GM23338 (cell line): ENCODE measurements at regions not wholly inside any gene's neighbourhood (a gene's known extent, or its start where the extent isn't known, plus 50 kb on each side); places are given as distances from the start of the nearest gene placed in this dataset.

Experiments
- ATAC-seq: fragments of 200-7000 bp; cut with Tn5 transposase; 3 replicates; pipeline ENCODE4 v1.9.1; 2020
- DNase-seq: peaks from one replicate; pipeline ENCODE4 v3.0.0-alpha.2; 2015; ENCODE audit warnings: low spot score
- H2AFZ ChIP-seq: fragments of 200-600 bp; sonication (generic); 2 replicates; pipeline ENCODE4 v1.8.0; 2016; ENCODE audit warnings: antibody characterized with exemption, mild to moderate bottlenecking, moderate library complexity
- H3F3A ChIP-seq: fragments of 200-600 bp; sonication (generic); replicated peaks from 2 replicates; pipeline ENCODE4 v1.8.0; 2017; ENCODE audit warnings: antibody characterized with exemption, mixed run types, low read depth
- H3K27ac ChIP-seq: fragments of 200-600 bp; sonication (generic); 2 replicates; pipeline ENCODE4 v1.6.1; 2016; ENCODE audit warnings: low read depth
- H3K27me3 ChIP-seq: fragments of 200-600 bp; sonication (generic); 2 replicates; pipeline ENCODE4 v1.8.0; 2016; ENCODE audit warnings: mild to moderate bottlenecking, mixed run types, moderate library complexity; ENCODE audit not compliant: insufficient read depth
- H3K36me3 ChIP-seq: fragments of 200-600 bp; sonication (generic); 2 replicates; pipeline ENCODE4 v1.8.0; 2016; ENCODE audit warnings: mild to moderate bottlenecking; ENCODE audit not compliant: insufficient read depth
- H3K4me1 ChIP-seq: fragments of 200-600 bp; sonication (generic); 2 replicates; pipeline ENCODE4 v1.8.0; 2016; ENCODE audit warnings: mild to moderate bottlenecking, moderate library complexity; ENCODE audit not compliant: insufficient read depth
- H3K4me2 ChIP-seq: fragments of 200-600 bp; sonication (generic); 2 replicates; pipeline ENCODE4 v1.7.1; 2017; ENCODE audit warnings: mixed run types
- H3K4me3 ChIP-seq: fragments of 200-600 bp; sonication (generic); 2 replicates; pipeline ENCODE4 v1.6.1; 2016; ENCODE audit warnings: mixed run types
- H3K79me2 ChIP-seq: fragments of 200-600 bp; sonication (generic); replicated peaks from 2 replicates; pipeline ENCODE4 v1.8.0; 2017; ENCODE audit warnings: mild to moderate bottlenecking; ENCODE audit not compliant: insufficient read depth
- H3K9me2 ChIP-seq: fragments of 200-600 bp; sonication (generic); 2 replicates; pipeline ENCODE4 v1.8.0; 2017; ENCODE audit not compliant: insufficient read depth
- H4K20me1 ChIP-seq: fragments of 200-600 bp; sonication (generic); replicated peaks from 2 replicates; pipeline ENCODE4 v1.8.0; 2017; ENCODE audit warnings: mild to moderate bottlenecking; ENCODE audit not compliant: insufficient read depth
- H3K27ac Mint-ChIP-seq: 2 replicates; pipeline ENCODE4 v1.8.0; 2020; ENCODE audit warnings: inconsistent platforms, mild to moderate bottlenecking, moderate library complexity, mixed read lengths
- H3K27me3 Mint-ChIP-seq: 3 replicates; pipeline ENCODE4 v1.8.0; 2022; ENCODE audit warnings: low read depth, mild to moderate bottlenecking, moderate library complexity, mixed read lengths, inconsistent platforms; ENCODE audit not compliant: insufficient read depth, poor library complexity
- H3K36me3 Mint-ChIP-seq: 3 replicates; pipeline ENCODE4 v1.8.0; 2021; ENCODE audit warnings: low read depth, mild to moderate bottlenecking, inconsistent platforms, moderate library complexity, mixed read lengths
- H3K4me1 Mint-ChIP-seq: 3 replicates; pipeline ENCODE4 v1.8.0; 2020; ENCODE audit warnings: mild to moderate bottlenecking, inconsistent platforms, mixed read lengths
- H3K4me3 Mint-ChIP-seq: 3 replicates; pipeline ENCODE4 v1.8.0; 2021; ENCODE audit warnings: moderate library complexity, mild to moderate bottlenecking, inconsistent platforms, mixed read lengths
- H3K9me3 Mint-ChIP-seq: 3 replicates; pipeline ENCODE4 v1.8.0; 2020; ENCODE audit warnings: moderate library complexity, mild to moderate bottlenecking, inconsistent platforms, mixed read lengths
- CREB1 ChIP-seq: fragments of 250-450 bp; sonication (Bioruptor Pico); IDR thresholded peaks from 2 replicates; pipeline ENCODE4 v1.5.0; 2020; ENCODE audit warnings: low read depth, mild to moderate bottlenecking, moderate library complexity
- ETS1 ChIP-seq: IDR thresholded peaks from 2 replicates; pipeline ENCODE4 v1.6.1; 2016; ENCODE audit warnings: antibody characterized with exemption
- EZH2 ChIP-seq: fragments of 200-600 bp; sonication (generic); IDR thresholded peaks from one replicate; pipeline ENCODE4 v1.8.0; 2017; ENCODE audit warnings: antibody characterized with exemption, mild to moderate bottlenecking, low read depth; ENCODE audit not compliant: unreplicated experiment
- EZH2phosphoT487 ChIP-seq: fragments of 200-600 bp; sonication (generic); IDR thresholded peaks from one replicate; pipeline ENCODE4 v1.8.1; 2018; ENCODE audit warnings: antibody characterized with exemption; ENCODE audit not compliant: unreplicated experiment
- NANOG ChIP-seq: IDR thresholded peaks from 2 replicates; pipeline ENCODE4 v1.6.1; 2016; ENCODE audit warnings: antibody characterized with exemption, borderline replicate concordance
- REST ChIP-seq: IDR thresholded peaks from one replicate; pipeline ENCODE4 v1.6.1; 2018; ENCODE audit warnings: antibody characterized with exemption; ENCODE audit not compliant: unreplicated experiment
- STAT1 ChIP-seq: IDR thresholded peaks from one replicate; pipeline ENCODE4 v1.6.1; 2016; ENCODE audit warnings: antibody characterized with exemption; ENCODE audit not compliant: unreplicated experiment
- ZNF114 ChIP-seq: fragments of 250-450 bp; sonication (Bioruptor Pico); IDR thresholded peaks from 2 replicates; pipeline ENCODE4 v1.5.0; 2020; ENCODE audit warnings: mild to moderate bottlenecking, moderate library complexity
- ZNF462 ChIP-seq: fragments of 250-450 bp; sonication (Bioruptor Pico); IDR thresholded peaks from 2 replicates; pipeline ENCODE4 v1.5.0; 2020; ENCODE audit warnings: mild to moderate bottlenecking, moderate library complexity

DNA sequence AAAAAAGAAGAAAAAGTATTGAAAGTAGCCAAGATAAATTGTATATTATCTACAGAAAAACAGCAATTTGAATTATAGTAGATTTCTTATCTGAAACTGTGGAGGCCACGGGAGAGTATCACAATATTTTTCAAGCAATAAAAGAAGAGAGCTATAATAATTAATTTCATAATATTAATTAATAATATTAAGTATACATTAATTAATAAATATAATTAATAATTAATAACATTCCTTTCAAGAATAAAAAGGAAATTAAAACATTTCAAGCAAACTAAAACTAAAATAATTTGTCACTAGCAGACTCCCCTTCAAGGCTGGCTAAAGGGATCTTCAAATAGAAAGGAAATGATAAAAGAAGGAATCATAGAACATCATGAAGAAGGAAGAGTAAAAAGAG is 372.7 kb upstream of the KYNU start:
- Histone ChIP-seq H3K79me2 (no peaks in the 10 kb centered on the region), H2AFZ (no peak overlapping the region), H3K9me2 (no peaks in the 10 kb centered on the region), H3F3A (no peaks in the 10 kb centered on the region), H3K27ac (no peak overlapping the region), H4K20me1 (no peaks in the 10 kb centered on the region), H3K4me1 (no peaks in the 10 kb centered on the region), H3K4me3 (no peak overlapping the region), H3K27me3 (no peaks in the 10 kb centered on the region), H3K4me2 (no peak overlapping the region), H3K36me3 (no peaks in the 10 kb centered on the region)
- TF ChIP-seq ZNF462 (CRISPR knock-in tag): no peak
- no peak for TF ChIP-seq ZNF114
- TF ChIP-seq NANOG: no peak
- no peak for ATAC-seq
- no peak for DNase-seq
- Mint-ChIP-seq H3K36me3 (no peaks in the 10 kb centered on the region), H3K27me3 (peaks cover 5% of the 10 kb centered on the region), H3K9me3 (no peaks in the 10 kb centered on the region), H3K4me3 (no peak overlapping the region), H3K27ac (no peak overlapping the region), H3K4me1 (no peaks in the 10 kb centered on the region)

GRCh38 chr2:142502402-142502801 is 371.6 kb upstream of the LRP1B start:
- Histone ChIP-seq H3K27me3 (no peaks in the 10 kb centered on the region), H3F3A (no peaks in the 10 kb centered on the region), H3K27ac (no peak overlapping the region), H2AFZ (no peak overlapping the region), H3K79me2 (no peaks in the 10 kb centered on the region), H3K4me1 (no peaks in the 10 kb centered on the region), H3K4me2 (no peak overlapping the region), H4K20me1 (no peaks in the 10 kb centered on the region), H3K36me3 (no peaks in the 10 kb centered on the region), H3K4me3 (no peak overlapping the region), H3K9me2 (no peaks in the 10 kb centered on the region)
- peaks cover 5% of the 10 kb centered on the region for H3K27me3 Mint-ChIP-seq
- no peaks in the 10 kb centered on the region for H3K4me1 Mint-ChIP-seq
- DNase-seq (no peak), ATAC-seq (no peak)
- H3K36me3 Mint-ChIP-seq: no peaks in the 10 kb centered on the region
- H3K27ac Mint-ChIP-seq: no peak overlapping the region
- H3K4me3 Mint-ChIP-seq: no peak overlapping the region
- no peaks in the 10 kb centered on the region for H3K9me3 Mint-ChIP-seq
- no peak for TF ChIP-seq STAT1
- TF ChIP-seq ZNF114: no peak
- TF ChIP-seq REST: no peak
- no peak for TF ChIP-seq CREB1 (CRISPR knock-in tag)
- no peak for TF ChIP-seq EZH2
- TF ChIP-seq EZH2phosphoT487: no peak
- TF ChIP-seq ETS1: no peak
